HCT116 (cell line): ENCODE measurements at regions not wholly inside any gene's neighbourhood (a gene's known extent, or its start where the extent isn't known, plus 50 kb on each side); places are given as distances from the start of the nearest gene placed in this dataset.
"Not testable (repeated sequence)": the region's sequence is repeated elsewhere in the genome, so short reads cannot be mapped to it uniquely, and the experiment has no call there.

Source experiments
- ATAC-seq: fragments of 200-7000 bp; cut with Tn5 transposase; 2 replicates; pipeline ENCODE4 v1.9.1; 2020; ENCODE audit warnings: mild to moderate bottlenecking, moderate library complexity
- BruUV-seq: library from RNA; stranded (reverse); fragments of 400-500 nt; replicated peaks from 2 replicates; lab custom pipeline; 2021; lab: Mats Ljungman, UMichigan
- CTCF ChIA-PET: fragments of 300-600 bp; sonication (Branson Sonifier 250); formaldehyde crosslinking; loops from one replicate; lab custom pipeline; 2021; ENCODE audit warnings: antibody characterized with exemption; lab: Charles Lee
- POLR2A ChIA-PET: fragments of 300-600, 350-600 bp; sonication (Branson Sonifier 250); formaldehyde crosslinking; loops from one replicate; lab custom pipeline; 2021; ENCODE audit warnings: antibody characterized with exemption; lab: Charles Lee
- RAD21 ChIA-PET, 2 experiments: fragments of 300-600 bp; sonication (Branson Sonifier 250); formaldehyde crosslinking; loops; one replicate each; lab custom pipeline; 2023; ENCODE audit warnings: low total read pairs in 2 of 2; ENCODE audit not compliant: uncharacterized antibody in 2 of 2, unreplicated experiment in 2 of 2, low non-redundant PET in 1 of 2; lab: Charles Lee
- DNase-seq: peaks from one replicate; pipeline ENCODE4 v3.0.0-alpha.2; 2010; ENCODE audit warnings: low read depth, low spot score
- H2AFZ ChIP-seq: fragments of 200-600 bp; shearing (Covaris generic), sonication (generic); 2 replicates; pipeline ENCODE4 v1.6.1; 2017; ENCODE audit warnings: low read depth, mixed run types, mixed read lengths, antibody characterized with exemption, low read length; ENCODE audit not compliant: poor library complexity, severe bottlenecking
- H3K27ac ChIP-seq: 2 replicates; pipeline ENCODE4 v1.5.1; 2012; ENCODE audit warnings: low read depth, low read length
- H3K27me3 ChIP-seq: fragments of 200-600 bp; sonication (generic); 2 replicates; pipeline ENCODE4 v1.6.1; 2016; ENCODE audit warnings: mixed run types, low read length, mixed read lengths; ENCODE audit not compliant: insufficient read depth
- H3K36me3 ChIP-seq, 2 experiments: fragments of 200-500 bp in 1 of 2; fragments of 200-600 bp in 1 of 2; sonication (Bioruptor generic) in 1 of 2; sonication (generic) in 1 of 2; 2 replicates each; pipeline versions ENCODE4 v1.5.1 to v1.6.1; 2014 to 2016; ENCODE audit warnings: low read length in 2 of 2, inconsistent platforms in 1 of 2, mixed read lengths in 1 of 2, mixed run types in 1 of 2; ENCODE audit not compliant: insufficient read depth in 2 of 2, control insufficient read depth in 1 of 2
- H3K4me1 ChIP-seq, 2 experiments: fragments of 200-600 bp in 1 of 2; sonication (generic) in 1 of 2; 2 replicates each; pipeline versions ENCODE4 v1.5.1 to v1.6.1; 2012 to 2017; ENCODE audit warnings: low read length in 2 of 2, inconsistent platforms in 1 of 2, mild to moderate bottlenecking in 1 of 2, mixed read lengths in 1 of 2, mixed run types in 1 of 2, moderate library complexity in 1 of 2; ENCODE audit not compliant: insufficient read depth in 2 of 2, control insufficient read depth in 1 of 2
- H3K4me2 ChIP-seq: fragments of 200-600 bp; sonication (generic); 2 replicates; pipeline ENCODE4 v1.6.1; 2017; ENCODE audit warnings: mixed run types, low read length, mixed read lengths
- H3K4me3 ChIP-seq, 2 experiments: fragments of 200-600 bp in 1 of 2; sonication (generic) in 1 of 2; replicated peaks in 1 of 2; 2 replicates each; pipeline ENCODE4 v1.5.1; 2011 to 2016; ENCODE audit warnings: low read length in 2 of 2, control low read depth in 1 of 2, low read depth in 1 of 2, mild to moderate bottlenecking in 1 of 2, mixed read lengths in 1 of 2, mixed run types in 1 of 2
- H3K79me2 ChIP-seq: fragments of 200-600 bp; sonication (generic); 2 replicates; pipeline ENCODE4 v1.6.1; 2017; ENCODE audit warnings: mild to moderate bottlenecking, mixed run types, low read length, moderate library complexity, mixed read lengths; ENCODE audit not compliant: insufficient read depth
- H3K9ac ChIP-seq: fragments of 200-600 bp; sonication (generic); 2 replicates; pipeline ENCODE4 v1.6.1; 2016; ENCODE audit warnings: low read length, mixed read lengths
- H3K9me2 ChIP-seq: fragments of 200-600 bp; sonication (generic), shearing (Covaris generic); 2 replicates; pipeline ENCODE4 v1.6.1; 2017; ENCODE audit warnings: mixed run types, mild to moderate bottlenecking, moderate library complexity; ENCODE audit not compliant: insufficient read depth
- H3K9me3 ChIP-seq, 2 experiments: fragments of 200-500 bp in 1 of 2; fragments of 200-600 bp in 1 of 2; sonication (Bioruptor generic) in 1 of 2; sonication (generic) in 1 of 2; 2 replicates each; pipeline ENCODE4 v1.6.1; 2014 to 2017; ENCODE audit warnings: low read length in 2 of 2, mixed read lengths in 2 of 2, inconsistent platforms in 1 of 2, low read depth in 1 of 2, mild to moderate bottlenecking in 1 of 2, mixed run types in 1 of 2, moderate library complexity in 1 of 2; ENCODE audit not compliant: control insufficient read depth in 1 of 2, insufficient read depth in 1 of 2
- H4K20me1 ChIP-seq: fragments of 200-600 bp; sonication (generic), shearing (Covaris generic); 2 replicates; pipeline ENCODE4 v1.6.1; 2017; ENCODE audit warnings: mixed run types, mild to moderate bottlenecking, moderate library complexity; ENCODE audit not compliant: insufficient read depth
- CTCF ChIP-seq, 3 experiments: fragments of 200-600 bp in 1 of 3; sonication (generic) in 1 of 3; IDR thresholded peaks in 2 of 3; conservative IDR thresholded peaks in 1 of 3; 2 replicates each; pipeline ENCODE4 v1.5.1; 2012 to 2017; ENCODE audit warnings: low read depth in 2 of 3, low read length in 2 of 3, antibody characterized with exemption in 1 of 3, borderline replicate concordance in 1 of 3, control low read depth in 1 of 3, mild to moderate bottlenecking in 1 of 3, mixed read lengths in 1 of 3, mixed run types in 1 of 3, moderate library complexity in 1 of 3; ENCODE audit not compliant: insufficient read depth in 1 of 3
- intact Hi-C: fragments of 100-400 bp; cut with micrococcal nuclease; formaldehyde crosslinking; loops from 2 replicates; pipeline ENCODE4 v1.10.0; 2022

- H3K4me1 ChIP-seq, H3K27ac ChIP-seq, BruUV-seq, H3K4me3 ChIP-seq, H3K4me2 ChIP-seq, H3K9me3 ChIP-seq, H3K27me3 ChIP-seq, H3K79me2 ChIP-seq, ATAC-seq, POLR2A ChIA-PET, H3K9me2 ChIP-seq, H2AFZ ChIP-seq, DNase-seq, RAD21 ChIA-PET, H3K9ac ChIP-seq, H3K36me3 ChIP-seq, H4K20me1 ChIP-seq: not testable (repeated sequence)
- CTCF ChIA-PET: interaction anchor here (0.8 to 1.1 kb wide), 2 partner anchors 11 to 228 kb away, joined by 3 to 5 read pairs; no protein-coding TSS in a partner anchor
- intact Hi-C loops: loop anchor here (5.0 kb wide), 1 partner anchor 239 kb away; no protein-coding TSS in a partner anchor
- TF ChIP-seq CTCF (IDR thresholded peaks at IDR 0.05 in 2 of 3, conservative IDR thresholded peaks at IDR 0.05 in 1 of 3; ENCODE audit: borderline replicate concordance in 1 of 3, insufficient read depth in 1 of 3, low read depth in 2 of 3, low read length in 2 of 3): peak in 1 of 3 experiments; percentile 54; a peak in 3 of 6 replicates
These were observed 72.0 kb upstream of the EMB start for GRCh38 chr5:50513028-50513457.

GRCh38 chr5:50521060-50521459 is 80.0 kb upstream of the EMB start:
- H3K9me3 ChIP-seq, H3K79me2 ChIP-seq, H3K4me3 ChIP-seq, H2AFZ ChIP-seq, H3K9me2 ChIP-seq, H3K4me2 ChIP-seq, H3K27ac ChIP-seq, DNase-seq, BruUV-seq, H3K9ac ChIP-seq, ATAC-seq, H3K27me3 ChIP-seq, intact Hi-C loops, H4K20me1 ChIP-seq, CTCF ChIA-PET, RAD21 ChIA-PET, H3K4me1 ChIP-seq, H3K36me3 ChIP-seq, POLR2A ChIA-PET: not testable (repeated sequence)

- DNase-seq, H3K27me3 ChIP-seq, H3K4me3 ChIP-seq, H3K9me2 ChIP-seq, BruUV-seq, H3K36me3 ChIP-seq, H3K79me2 ChIP-seq, H4K20me1 ChIP-seq, H3K9ac ChIP-seq, H3K4me1 ChIP-seq, RAD21 ChIA-PET, ATAC-seq, H2AFZ ChIP-seq, H3K27ac ChIP-seq, H3K9me3 ChIP-seq, POLR2A ChIA-PET, CTCF ChIA-PET, H3K4me2 ChIP-seq, intact Hi-C loops: not testable (repeated sequence)
These were observed 86.5 kb upstream of the EMB start for GRCh38 chr5:50527514-50528060.
